NCI-H146 (cell line): ENCODE measurements at regions not wholly inside any gene's neighbourhood (a gene's known extent, or its start where the extent isn't known, plus 50 kb on each side); places are given as distances from the start of the nearest gene placed in this dataset.

Experiments
- DNase-seq: peaks from one replicate; lab custom pipeline; 2025; lab: John Stamatoyannopoulos, UW

GRCh38 chr19:30634131-30634830, 262.1 kb downstream of the ZNF536 start:
- no peak for DNase-seq

- no peak for DNase-seq
Observed at GRCh38 chr19:30631033-30631370, 258.8 kb downstream of the ZNF536 start.

GRCh38 chr19:30630289-30631032, 258.3 kb downstream of the ZNF536 start:
- no peak for DNase-seq

GRCh38 chr19:30629086-30629485, 256.9 kb downstream of the ZNF536 start:
- no peak for DNase-seq

- DNase-seq, result no peak
Observed at GRCh38 chr19:30626626-30626966, 254.4 kb downstream of the ZNF536 start.

GRCh38 chr19:30625947-30626625, 253.9 kb downstream of the ZNF536 start:
- no peak for DNase-seq

- DNase-seq, result no peak
Observed at GRCh38 chr19:30622276-30622675, 250.1 kb downstream of the ZNF536 start.

GRCh38 chr19:30621326-30621920, 249.2 kb downstream of the ZNF536 start:
- DNase-seq, result no peak

GRCh38 chr19:30620354-30620753, 248.2 kb downstream of the ZNF536 start:
- no peak for DNase-seq

- DNase-seq, result no peak
Observed at GRCh38 chr19:30609656-30610270, 237.6 kb downstream of the ZNF536 start.

- DNase-seq, result no peak
Observed at GRCh38 chr19:30608471-30608870, 236.3 kb downstream of the ZNF536 start.
